Memory B cell (primary cell): ENCODE measurements at regions not wholly inside any gene's neighbourhood (a gene's known extent, or its start where the extent isn't known, plus 50 kb on each side); places are given as distances from the start of the nearest gene placed in this dataset.
"Not testable (repeated sequence)": the region's sequence is repeated elsewhere in the genome, so short reads cannot be mapped to it uniquely, and the experiment has no call there.

ENCODE experiments used
- ATAC-seq: fragments of 150-1000 bp; cut with Tn5 transposase; 2 replicates; pipeline ENCODE4 v1.10.0; 2021; ENCODE audit warnings: low read depth, mild to moderate bottlenecking, moderate library complexity
- DNase-seq, 2 donors: peaks; one replicate each; pipeline ENCODE4 v3.0.0; 2022; ENCODE audit warnings: low spot score in 2 of 2
- H3K27ac Mint-ChIP-seq: one replicate; pipeline ENCODE4 v1.8.0; 2022; ENCODE audit warnings: mild to moderate bottlenecking, moderate library complexity, mixed read lengths
- H3K27me3 Mint-ChIP-seq: one replicate; pipeline ENCODE4 v1.8.0; 2022; ENCODE audit warnings: mixed read lengths
- H3K36me3 Mint-ChIP-seq: one replicate; pipeline ENCODE4 v1.8.0; 2022; ENCODE audit warnings: mild to moderate bottlenecking, mixed read lengths
- H3K4me1 Mint-ChIP-seq: one replicate; pipeline ENCODE4 v1.8.0; 2022; ENCODE audit warnings: mixed read lengths
- H3K4me3 Mint-ChIP-seq: one replicate; pipeline ENCODE4 v1.8.0; 2022; ENCODE audit warnings: mild to moderate bottlenecking, moderate library complexity, mixed read lengths
- H3K9me3 Mint-ChIP-seq: one replicate; pipeline ENCODE4 v1.8.0; 2022; ENCODE audit warnings: mixed read lengths

DNA sequence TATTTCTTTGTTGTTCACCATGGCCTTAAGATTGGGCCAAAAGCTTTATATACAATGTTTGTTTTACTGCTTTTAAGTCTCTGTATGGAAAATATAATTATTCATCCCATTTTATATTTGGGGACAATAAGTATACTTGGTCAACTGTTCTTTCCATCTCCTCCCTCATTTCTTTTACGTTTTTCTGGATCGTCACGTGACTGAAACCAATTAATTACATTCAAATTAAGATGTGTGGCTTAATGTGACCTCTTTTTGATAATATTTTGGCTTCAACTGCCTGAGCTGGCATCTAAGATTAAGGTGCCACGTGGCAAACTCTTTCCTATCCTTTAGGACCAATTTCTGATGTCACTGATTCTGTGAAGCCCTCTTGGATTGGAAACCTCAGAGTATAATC, 250.1 kb upstream of the SGCD start:
- Mint-ChIP-seq H3K27me3 (peaks cover 3% of the 10 kb centered on the region), H3K4me3 (no peak overlapping the region), H3K27ac (no peak overlapping the region), H3K36me3 (no peaks in the 10 kb centered on the region), H3K9me3 (peaks cover 5% of the 10 kb centered on the region), H3K4me1 (no peaks in the 10 kb centered on the region)
- ATAC-seq, result no peak
- no peak for DNase-seq

DNA sequence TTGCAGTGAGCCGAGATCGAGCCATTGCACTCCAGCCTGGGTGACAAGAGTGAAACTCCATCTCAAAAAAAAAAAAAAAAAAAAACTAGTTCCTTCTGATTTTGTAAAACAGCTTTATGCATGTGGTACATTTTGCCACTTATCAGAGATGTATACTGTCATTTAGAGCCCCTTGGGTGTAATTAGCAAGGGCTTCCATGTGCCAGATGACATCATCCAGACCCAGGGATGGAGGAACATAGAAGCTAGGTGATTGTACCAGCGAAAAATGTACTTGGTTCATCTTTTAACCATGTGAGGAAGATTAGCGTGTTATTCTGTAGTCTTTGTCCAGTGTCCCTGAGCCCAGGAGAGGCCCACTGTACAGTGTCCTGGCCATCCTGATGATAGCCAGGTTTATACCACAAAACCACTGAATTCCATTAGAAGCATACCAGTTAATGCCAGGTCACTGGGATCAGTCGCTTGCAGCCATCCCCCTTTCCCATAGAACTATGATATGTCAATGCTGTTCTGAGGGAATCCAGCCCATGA, 239.3 kb upstream of the SGCD start:
- no peak for ATAC-seq
- no peaks in the 10 kb centered on the region for H3K4me1 Mint-ChIP-seq
- H3K9me3 Mint-ChIP-seq, result peaks cover 3% of the 10 kb centered on the region

GRCh38 chr5:156089955-156090940, 236.7 kb upstream of the SGCD start:
- not testable (repeated sequence) for H3K9me3 Mint-ChIP-seq, H3K36me3 Mint-ChIP-seq, H3K27me3 Mint-ChIP-seq, ATAC-seq, H3K4me3 Mint-ChIP-seq, H3K27ac Mint-ChIP-seq, H3K4me1 Mint-ChIP-seq, DNase-seq

More for the DNA sequence above, 239.3 kb upstream of the SGCD start:
- Mint-ChIP-seq H3K36me3 (no peaks in the 10 kb centered on the region), H3K27ac (no peak overlapping the region), H3K27me3 (no peaks in the 10 kb centered on the region), H3K4me3 (no peak overlapping the region)
- no peak for DNase-seq

- Mint-ChIP-seq H3K36me3 (no peaks in the 10 kb centered on the region), H3K9me3 (peaks cover 3% of the 10 kb centered on the region)
- DNase-seq, result no peak
Observed at GRCh38 chr5:156093024-156093423, 233.9 kb upstream of the SGCD start.

DNA sequence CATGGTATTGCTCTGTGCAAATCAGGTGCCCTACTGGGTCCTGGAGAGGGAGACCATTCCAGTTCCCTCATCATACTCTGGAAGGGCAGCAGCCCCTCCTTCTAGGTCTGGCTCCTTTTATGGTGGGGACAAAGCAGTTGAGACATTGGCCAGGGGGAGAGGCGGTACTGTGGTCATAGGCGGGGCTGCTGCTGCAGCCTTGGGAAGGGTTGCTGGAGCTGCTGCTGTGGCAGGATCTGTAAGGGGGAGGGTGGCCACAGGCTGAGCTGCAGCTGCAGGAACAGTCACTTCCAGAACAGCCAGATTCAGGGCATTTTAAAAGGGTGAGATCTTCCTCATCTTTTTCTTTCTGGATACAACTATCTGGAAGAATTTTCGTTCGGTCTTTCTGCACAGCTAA, 233.0 kb upstream of the SGCD start:
- ATAC-seq, result no peak
- Mint-ChIP-seq H3K27ac (no peak overlapping the region), H3K27me3 (no peaks in the 10 kb centered on the region), H3K36me3 (no peaks in the 10 kb centered on the region), H3K9me3 (peaks cover 3% of the 10 kb centered on the region), H3K4me3 (no peak overlapping the region), H3K4me1 (no peaks in the 10 kb centered on the region)
- no peak for DNase-seq

More at GRCh38 chr5:156093024-156093423, 233.9 kb upstream of the SGCD start:
- Mint-ChIP-seq H3K27ac (no peak overlapping the region), H3K4me3 (no peak overlapping the region), H3K4me1 (no peaks in the 10 kb centered on the region), H3K27me3 (no peaks in the 10 kb centered on the region)
- ATAC-seq, result no peak

DNA sequence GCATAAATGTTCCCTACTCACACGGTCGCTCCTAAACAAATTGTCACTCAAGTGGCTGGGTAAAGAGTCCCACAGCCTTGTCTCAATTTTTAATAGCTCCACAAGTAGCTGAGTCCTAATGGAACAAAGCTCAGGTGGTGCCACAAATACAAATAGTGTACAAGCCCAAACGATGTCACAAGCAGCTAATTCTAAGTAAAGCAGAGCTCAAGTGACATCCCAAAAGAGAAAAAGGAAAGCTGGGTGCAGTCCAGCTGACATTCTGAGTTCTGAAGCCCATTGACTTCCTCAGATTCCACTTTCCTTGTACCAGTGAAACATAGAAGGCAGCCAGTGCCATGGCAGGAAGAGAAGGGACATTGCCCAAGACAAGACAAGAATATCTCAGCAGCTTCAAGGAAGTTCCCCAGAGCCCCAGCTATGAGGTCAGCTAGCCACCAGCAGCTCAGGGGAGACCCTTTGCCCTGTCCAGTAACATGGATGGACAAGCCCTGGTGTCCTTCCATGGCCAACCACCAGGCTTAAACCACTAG, 231.2 kb upstream of the SGCD start:
- ATAC-seq, result no peak
- H3K27ac Mint-ChIP-seq, result no peak overlapping the region

GRCh38 chr5:156096259-156096658, 230.7 kb upstream of the SGCD start:
- no peak for DNase-seq
- H3K27ac Mint-ChIP-seq, result no peak overlapping the region
- no peaks in the 10 kb centered on the region for H3K27me3 Mint-ChIP-seq
- ATAC-seq, result no peak
- no peaks in the 10 kb centered on the region for H3K4me1 Mint-ChIP-seq
- H3K4me3 Mint-ChIP-seq, result no peak overlapping the region
- H3K9me3 Mint-ChIP-seq, result no peaks in the 10 kb centered on the region
- H3K36me3 Mint-ChIP-seq, result no peaks in the 10 kb centered on the region

More for the DNA sequence above, 231.2 kb upstream of the SGCD start:
- Mint-ChIP-seq H3K4me3 (no peak overlapping the region), H3K36me3 (no peaks in the 10 kb centered on the region), H3K27me3 (no peaks in the 10 kb centered on the region), H3K9me3 (no peaks in the 10 kb centered on the region), H3K4me1 (no peaks in the 10 kb centered on the region)
- no peak for DNase-seq

GRCh38 chr5:156103155-156103885, 223.6 kb upstream of the SGCD start:
- Mint-ChIP-seq H3K36me3 (no peaks in the 10 kb centered on the region), H3K27me3 (no peaks in the 10 kb centered on the region), H3K4me3 (no peak overlapping the region), H3K9me3 (peaks cover 2% of the 10 kb centered on the region), H3K4me1 (no peaks in the 10 kb centered on the region), H3K27ac (no peak overlapping the region)
- ATAC-seq, result no peak
- DNase-seq, result no peak

DNA sequence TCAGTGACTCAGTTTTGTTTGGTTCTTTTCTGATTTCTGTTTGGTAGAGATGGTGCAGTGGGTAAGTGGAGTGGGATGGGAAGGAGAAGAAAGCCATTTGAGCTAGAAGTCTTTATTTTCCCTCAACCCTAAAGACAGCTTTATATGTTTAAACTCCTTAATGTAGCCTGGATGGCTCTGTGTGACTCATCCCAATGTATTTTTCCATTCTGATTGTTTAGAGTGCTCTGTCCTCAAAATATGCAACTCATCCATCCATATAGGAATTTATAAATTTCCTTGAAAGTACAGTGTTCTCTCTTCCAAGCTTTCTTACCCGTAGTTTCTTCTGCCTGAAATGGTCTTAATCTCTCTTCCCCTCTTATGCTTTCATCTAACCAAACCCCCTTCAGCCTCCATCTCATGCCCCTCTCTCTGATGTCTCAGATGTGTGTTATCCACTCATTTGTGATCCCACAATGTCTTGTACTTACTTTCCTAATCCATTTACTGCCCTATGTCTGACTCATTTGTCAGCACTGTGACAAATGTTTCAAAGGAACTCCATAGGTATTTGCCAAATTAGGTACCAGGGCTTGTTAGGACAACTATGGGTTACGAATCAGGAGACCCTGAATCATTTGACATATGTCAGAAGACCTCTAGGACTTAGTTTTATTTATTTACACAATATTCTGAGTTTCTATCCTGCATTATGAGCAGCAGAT, 217.5 kb upstream of the SGCD start:
- Mint-ChIP-seq H3K27ac (no peak overlapping the region), H3K4me3 (no peak overlapping the region), H3K4me1 (no peaks in the 10 kb centered on the region), H3K27me3 (peaks cover 3% of the 10 kb centered on the region), H3K9me3 (peaks cover 3% of the 10 kb centered on the region), H3K36me3 (no peaks in the 10 kb centered on the region)
- no peak for DNase-seq
- ATAC-seq, result no peak

DNA sequence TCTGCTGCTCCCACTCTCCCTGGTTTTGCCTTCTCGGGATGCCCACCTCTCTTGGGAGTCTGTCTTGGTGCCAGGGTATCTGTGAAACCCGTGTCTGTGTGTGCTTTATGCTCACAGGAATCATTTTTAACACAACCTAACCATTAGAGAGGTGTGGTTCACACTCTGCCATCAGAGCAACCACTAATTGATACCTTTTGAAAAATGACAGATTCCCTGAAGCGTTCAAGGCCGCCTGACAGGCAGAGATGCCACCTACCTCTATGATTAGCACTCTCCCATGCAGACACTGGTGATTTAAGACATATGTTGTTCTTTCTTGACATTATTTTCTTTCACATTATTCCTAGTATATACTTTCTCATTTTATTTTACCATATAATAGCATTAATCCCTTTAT, 207.3 kb upstream of the SGCD start:
- no peak overlapping the region for H3K27ac Mint-ChIP-seq
- no peaks in the 10 kb centered on the region for H3K4me1 Mint-ChIP-seq
- ATAC-seq, result no peak
- H3K4me3 Mint-ChIP-seq, result no peak overlapping the region
- H3K36me3 Mint-ChIP-seq, result no peaks in the 10 kb centered on the region
- H3K27me3 Mint-ChIP-seq, result peaks cover 6% of the 10 kb centered on the region
- no peaks in the 10 kb centered on the region for H3K9me3 Mint-ChIP-seq
- no peak for DNase-seq

DNA sequence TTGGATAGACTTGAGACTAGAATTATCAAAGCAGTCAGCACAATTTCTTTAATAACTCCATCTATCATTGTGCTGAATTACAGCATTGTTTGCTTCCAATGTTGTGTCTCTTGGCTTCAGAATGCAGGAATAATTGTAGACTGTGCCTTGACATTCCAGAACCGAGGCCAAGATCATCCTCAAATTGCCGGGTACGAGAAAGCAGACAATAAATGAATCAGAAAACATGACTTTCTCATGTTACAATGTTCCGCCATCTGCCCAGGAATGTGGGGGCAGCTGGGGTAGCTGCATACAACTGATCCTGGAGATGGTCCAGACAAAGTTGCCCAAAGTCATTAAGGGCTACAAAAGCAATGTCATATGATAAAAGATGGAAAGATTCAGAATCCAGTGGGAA, 206.2 kb upstream of the SGCD start:
- no peak for ATAC-seq
- H3K27me3 Mint-ChIP-seq, result peaks cover 6% of the 10 kb centered on the region
- H3K4me1 Mint-ChIP-seq, result no peaks in the 10 kb centered on the region
- no peak overlapping the region for H3K4me3 Mint-ChIP-seq
- H3K36me3 Mint-ChIP-seq, result no peaks in the 10 kb centered on the region
- no peaks in the 10 kb centered on the region for H3K9me3 Mint-ChIP-seq
- H3K27ac Mint-ChIP-seq, result no peak overlapping the region
- DNase-seq, result no peak

DNA sequence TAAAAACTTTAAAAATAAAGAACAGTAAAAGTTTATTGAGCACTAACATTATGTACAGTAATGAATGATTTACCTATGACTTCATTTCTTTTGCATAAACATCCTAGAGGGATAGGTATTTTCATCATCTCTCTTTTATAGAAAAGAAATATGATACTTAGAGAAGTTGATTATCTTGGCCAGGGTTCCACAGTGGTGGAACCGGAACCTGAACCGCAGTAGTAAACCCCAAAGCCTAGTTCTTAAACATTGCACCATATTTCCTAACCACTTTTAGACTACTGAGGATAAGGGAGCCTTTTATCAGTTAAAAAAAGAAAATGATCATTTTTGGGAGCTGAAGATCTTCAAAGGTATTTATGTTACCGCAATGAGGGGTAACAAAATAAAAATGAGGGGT, 205.7 kb upstream of the SGCD start:
- Mint-ChIP-seq H3K27me3 (peaks cover 6% of the 10 kb centered on the region), H3K4me1 (no peaks in the 10 kb centered on the region), H3K9me3 (no peaks in the 10 kb centered on the region), H3K4me3 (no peak overlapping the region), H3K36me3 (no peaks in the 10 kb centered on the region), H3K27ac (no peak overlapping the region)
- DNase-seq (no peak), ATAC-seq (no peak)

GRCh38 chr5:156121882-156122281, 205.1 kb upstream of the SGCD start:
- no peaks in the 10 kb centered on the region for H3K36me3 Mint-ChIP-seq
- DNase-seq (no peak), ATAC-seq (no peak)
- peaks cover 6% of the 10 kb centered on the region for H3K27me3 Mint-ChIP-seq
- no peak overlapping the region for H3K27ac Mint-ChIP-seq
- H3K4me1 Mint-ChIP-seq, result no peaks in the 10 kb centered on the region
- H3K4me3 Mint-ChIP-seq, result no peak overlapping the region
- H3K9me3 Mint-ChIP-seq, result no peaks in the 10 kb centered on the region
